A549 (cell line): ENCODE measurements at regions not wholly inside any gene's neighbourhood (a gene's known extent, or its start where the extent isn't known, plus 50 kb on each side); places are given as distances from the start of the nearest gene placed in this dataset.

Experiments used
- CTCF ChIP-seq: fragments of >200 bp; sonication (Bioruptor Twin); formaldehyde crosslinking; IDR thresholded peaks from 3 replicates; pipeline ENCODE4 v1.5.1; 2016
- POLR2A ChIP-seq: IDR thresholded peaks from 2 replicates; pipeline ENCODE4 v1.6.1; 2012; ENCODE audit warnings: mild to moderate bottlenecking, low read length

GRCh38 chr14:101074196-101075024 is 170.9 kb upstream of the RTL1 start:
- TF ChIP-seq CTCF (no peak), POLR2A (no peak)
